GM12878 (cell line): ENCODE measurements at regions not wholly inside any gene's neighbourhood (a gene's known extent, or its start where the extent isn't known, plus 50 kb on each side); places are given as distances from the start of the nearest gene placed in this dataset.

Source experiments
- ATAC-seq: fragments of 200-7000 bp; cut with Tn5 transposase; 3 replicates; pipeline ENCODE4 v1.9.1; 2020; ENCODE audit warnings: mild to moderate bottlenecking, moderate library complexity
- BruUV-seq: library from RNA; stranded (reverse); fragments of 400-500 nt; replicated peaks from 2 replicates; lab custom pipeline; 2021; lab: Mats Ljungman, UMichigan
- CTCF ChIA-PET: fragments of 300-600 bp; sonication (Branson Sonifier 250); formaldehyde crosslinking; extraction: SDS; loops from one replicate; lab custom pipeline; 2021; ENCODE audit warnings: inconsistent platforms; lab: Yijun Ruan, JAX
- POLR2A ChIA-PET: fragments of 350-600 bp; formaldehyde crosslinking; extraction: SDS; loops from one replicate; lab custom pipeline; 2021; ENCODE audit warnings: inconsistent platforms; lab: Charles Lee
- RAD21 ChIA-PET: fragments of 300-600 bp; sonication (Branson Sonifier 250); formaldehyde crosslinking; loops from one replicate; lab custom pipeline; 2023; ENCODE audit warnings: antibody characterized with exemption; ENCODE audit not compliant: unreplicated experiment; lab: Charles Lee
- SMC1A ChIA-PET: fragments of 300-600 bp; sonication (Branson Sonifier 250); formaldehyde crosslinking; loops from one replicate; lab custom pipeline; 2023; ENCODE audit not compliant: unreplicated experiment, uncharacterized antibody; lab: Charles Lee
- DNase-seq: peaks from one replicate; pipeline ENCODE4 v3.0.0-alpha.2; 2011; ENCODE audit warnings: low read depth, low spot score
- FAIRE-seq: peaks from 3 replicates; lab custom pipeline; 2011; peaks lifted over from hg19 to GRCh38; lab: Jason Lieb, UNC
- H2AFZ ChIP-seq: 2 replicates; pipeline ENCODE4 v1.6.0; 2011; ENCODE audit warnings: low read depth, low read length, control low read depth; ENCODE audit not compliant: control insufficient read depth
- H3K27ac ChIP-seq: 2 replicates; pipeline ENCODE4 v1.5.1; 2011; ENCODE audit warnings: control low read depth; ENCODE audit not compliant: control insufficient read depth, insufficient read depth
- H3K27me3 ChIP-seq, 2 experiments: replicated peaks in 1 of 2; 2 replicates each; pipeline versions ENCODE4 v1.6.0 to v1.6.1; 2011; ENCODE audit warnings: low read length in 1 of 2; ENCODE audit not compliant: control insufficient read depth in 2 of 2, insufficient read depth in 2 of 2
- H3K36me3 ChIP-seq, 2 experiments: 2 replicates each; pipeline ENCODE4 v1.5.1; 2011; ENCODE audit warnings: low read length in 1 of 2; ENCODE audit not compliant: control insufficient read depth in 2 of 2, insufficient read depth in 2 of 2
- H3K4me1 ChIP-seq: 2 replicates; pipeline ENCODE4 v1.6.1; 2011; ENCODE audit warnings: mild to moderate bottlenecking, low read length, moderate library complexity, mixed read lengths; ENCODE audit not compliant: control insufficient read depth, insufficient read depth
- H3K4me2 ChIP-seq: 2 replicates; pipeline ENCODE4 v1.6.0; 2011; ENCODE audit warnings: control low read depth; ENCODE audit not compliant: control insufficient read depth, insufficient read depth
- H3K4me3 ChIP-seq: fragments of 200-600 bp; sonication (generic); 2 replicates; pipeline ENCODE4 v1.5.1; 2016
- H3K79me2 ChIP-seq: 2 replicates; pipeline ENCODE4 v1.6.0; 2011; ENCODE audit warnings: low read length; ENCODE audit not compliant: control insufficient read depth, insufficient read depth
- H3K9ac ChIP-seq: 2 replicates; pipeline ENCODE4 v1.8.0; 2011; ENCODE audit warnings: low read length, control low read depth, mixed read lengths; ENCODE audit not compliant: control insufficient read depth, insufficient read depth
- H3K9me3 ChIP-seq: replicated peaks from 3 replicates; pipeline ENCODE4 v1.5.1; 2011; ENCODE audit warnings: mild to moderate bottlenecking, low read length; ENCODE audit not compliant: control insufficient read depth, insufficient read depth
- H4K20me1 ChIP-seq: 2 replicates; pipeline ENCODE4 v1.6.0; 2011; ENCODE audit not compliant: control insufficient read depth, insufficient read depth
- CEBPB ChIP-seq, 2 experiments: fragments of 150-350 bp in 1 of 2; IDR thresholded peaks; 2 replicates each; pipeline ENCODE4 v1.6.1; 2012 to 2014; ENCODE audit warnings: low read depth in 2 of 2, low read length in 2 of 2, borderline replicate concordance in 1 of 2, inconsistent platforms in 1 of 2
- ELK1 ChIP-seq: IDR thresholded peaks from 2 replicates; pipeline ENCODE4 v1.6.1; 2012; ENCODE audit warnings: low read depth, low read length, improper control_type of control experiment
- NR2C2 ChIP-seq: IDR thresholded peaks from 2 replicates; pipeline ENCODE4 v1.6.1; 2011; ENCODE audit warnings: borderline replicate concordance, low read depth; ENCODE audit not compliant: control insufficient read depth, insufficient read length
- SP1 ChIP-seq: IDR thresholded peaks from one replicate; pipeline ENCODE4 v1.6.1; 2011; ENCODE audit warnings: low read depth, low read length
- SPI1 ChIP-seq: IDR thresholded peaks from 2 replicates; pipeline ENCODE4 v1.6.1; 2011; ENCODE audit warnings: low read depth, mild to moderate bottlenecking, low read length, moderate library complexity, borderline replicate concordance; ENCODE audit not compliant: insufficient read depth
- SREBF2 ChIP-seq: IDR thresholded peaks from 2 replicates; pipeline ENCODE4 v1.6.1; 2012; ENCODE audit warnings: mild to moderate bottlenecking, low read length
- SRF ChIP-seq, 2 experiments: IDR thresholded peaks; 2 replicates each; pipeline ENCODE4 v1.6.1; 2011; ENCODE audit warnings: low read depth in 2 of 2, low read length in 2 of 2, mild to moderate bottlenecking in 1 of 2, moderate library complexity in 1 of 2
- YY1 ChIP-seq: IDR thresholded peaks from 2 replicates; pipeline ENCODE4 v1.6.1; 2011; ENCODE audit warnings: low read depth, mild to moderate bottlenecking, low read length
- ZNF592 ChIP-seq: fragments of 450-650 bp; IDR thresholded peaks from 2 replicates; pipeline ENCODE4 v1.6.1; 2017; ENCODE audit warnings: mild to moderate bottlenecking, moderate library complexity
- WGBS: methylation state at CpG from one replicate; pipeline ENCODE4 v1.1.6; 2016; ENCODE audit warnings: low lambda C conversion rate; ENCODE audit not compliant: insufficient replicate concordance, insufficient coverage; ENCODE audit errors: missing lambda C conversion rate; 5-methylcytosine and 5-hydroxymethylcytosine counted together
- in situ Hi-C: fragments of 300-500 bp; cut with MboI; formaldehyde crosslinking; loops from 9 replicates; pipeline ENCODE4 v1.14.3; 2018; ENCODE audit warnings: mixed read lengths
- intact Hi-C: fragments of 100-400 bp; cut with micrococcal nuclease; formaldehyde crosslinking; loops from one replicate; pipeline ENCODE4 v1.14.2; 2022; ENCODE audit not compliant: unreplicated experiment
- TF ChIP-seq, protein P1 (sequence below): fragments of 450-650 bp; IDR thresholded peaks from 2 replicates; pipeline ENCODE4 v1.6.1; 2016; ENCODE audit warnings: mild to moderate bottlenecking, moderate library complexity, borderline replicate concordance
- TF ChIP-seq, protein P2 (sequence below): fragments of 150-350 bp; IDR thresholded peaks from 2 replicates; pipeline ENCODE4 v1.6.1; 2014; ENCODE audit warnings: mild to moderate bottlenecking, low read depth, low read length

GRCh38 chr20:51227744-51228143 lies 204.8 kb upstream of the KCNG1 start (continued):
- TF ChIP-seq ZNF592 = no peak

GRCh38 chr20:51223183-51223720 lies 200.3 kb upstream of the KCNG1 start:
- ChIA-PET CTCF (interaction anchor here (0.7 to 1.5 kb wide), 2 partner anchors 84 to 133 kb away, joined by 3 to 4 read pairs; no protein-coding TSS in a partner anchor), POLR2A (no interaction called here), RAD21 (no interaction called here), SMC1A (no interaction called here)
- FAIRE-seq = no peak
- in situ Hi-C loops = no loop called here
- Histone ChIP-seq H3K79me2 (no peaks in the 10 kb centered on the region), H3K36me3 (no peaks in the 10 kb centered on the region), H3K4me2 (no peak overlapping the region), H2AFZ (no peak overlapping the region), H4K20me1 (no peaks in the 10 kb centered on the region), H3K9ac (no peak overlapping the region), H3K27ac (no peak overlapping the region), H3K27me3 (peaks cover 0 to 5% of the 10 kb centered on the region in 2 experiments; a peak in 2 of 4 replicates), H3K4me3 (no peak overlapping the region), H3K4me1 (no peaks in the 10 kb centered on the region), H3K9me3 (no peaks in the 10 kb centered on the region)
- DNase-seq = no peak
- intact Hi-C loops = no loop called here
- no TSS peak for BruUV-seq
- no peak for ATAC-seq
- whole genome bisulfite sequencing = 47% methylated on average over 8 of the region's 8 CpGs
- TF ChIP-seq YY1 (no peak), CEBPB (IDR thresholded peaks at IDR 0.05; ENCODE audit: borderline replicate concordance in 1 of 2, low read depth in 2 of 2, low read length in 2 of 2) (no peak), ELK1 (no peak), SREBF2 (no peak), SPI1 (no peak), SRF (IDR thresholded peaks at IDR 0.05; ENCODE audit: low read depth in 2 of 2, low read length in 2 of 2) (no peak), SP1 (no peak), NR2C2 (no peak)
- TF ChIP-seq, protein P1, sequence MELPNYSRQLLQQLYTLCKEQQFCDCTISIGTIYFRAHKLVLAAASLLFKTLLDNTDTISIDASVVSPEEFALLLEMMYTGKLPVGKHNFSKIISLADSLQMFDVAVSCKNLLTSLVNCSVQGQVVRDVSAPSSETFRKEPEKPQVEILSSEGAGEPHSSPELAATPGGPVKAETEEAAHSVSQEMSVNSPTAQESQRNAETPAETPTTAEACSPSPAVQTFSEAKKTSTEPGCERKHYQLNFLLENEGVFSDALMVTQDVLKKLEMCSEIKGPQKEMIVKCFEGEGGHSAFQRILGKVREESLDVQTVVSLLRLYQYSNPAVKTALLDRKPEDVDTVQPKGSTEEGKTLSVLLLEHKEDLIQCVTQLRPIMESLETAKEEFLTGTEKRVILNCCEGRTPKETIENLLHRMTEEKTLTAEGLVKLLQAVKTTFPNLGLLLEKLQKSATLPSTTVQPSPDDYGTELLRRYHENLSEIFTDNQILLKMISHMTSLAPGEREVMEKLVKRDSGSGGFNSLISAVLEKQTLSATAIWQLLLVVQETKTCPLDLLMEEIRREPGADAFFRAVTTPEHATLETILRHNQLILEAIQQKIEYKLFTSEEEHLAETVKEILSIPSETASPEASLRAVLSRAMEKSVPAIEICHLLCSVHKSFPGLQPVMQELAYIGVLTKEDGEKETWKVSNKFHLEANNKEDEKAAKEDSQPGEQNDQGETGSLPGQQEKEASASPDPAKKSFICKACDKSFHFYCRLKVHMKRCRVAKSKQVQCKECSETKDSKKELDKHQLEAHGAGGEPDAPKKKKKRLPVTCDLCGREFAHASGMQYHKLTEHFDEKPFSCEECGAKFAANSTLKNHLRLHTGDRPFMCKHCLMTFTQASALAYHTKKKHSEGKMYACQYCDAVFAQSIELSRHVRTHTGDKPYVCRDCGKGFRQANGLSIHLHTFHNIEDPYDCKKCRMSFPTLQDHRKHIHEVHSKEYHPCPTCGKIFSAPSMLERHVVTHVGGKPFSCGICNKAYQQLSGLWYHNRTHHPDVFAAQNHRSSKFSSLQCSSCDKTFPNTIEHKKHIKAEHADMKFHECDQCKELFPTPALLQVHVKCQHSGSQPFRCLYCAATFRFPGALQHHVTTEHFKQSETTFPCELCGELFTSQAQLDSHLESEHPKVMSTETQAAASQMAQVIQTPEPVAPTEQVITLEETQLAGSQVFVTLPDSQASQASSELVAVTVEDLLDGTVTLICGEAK = no peak
- TF ChIP-seq, protein P2, sequence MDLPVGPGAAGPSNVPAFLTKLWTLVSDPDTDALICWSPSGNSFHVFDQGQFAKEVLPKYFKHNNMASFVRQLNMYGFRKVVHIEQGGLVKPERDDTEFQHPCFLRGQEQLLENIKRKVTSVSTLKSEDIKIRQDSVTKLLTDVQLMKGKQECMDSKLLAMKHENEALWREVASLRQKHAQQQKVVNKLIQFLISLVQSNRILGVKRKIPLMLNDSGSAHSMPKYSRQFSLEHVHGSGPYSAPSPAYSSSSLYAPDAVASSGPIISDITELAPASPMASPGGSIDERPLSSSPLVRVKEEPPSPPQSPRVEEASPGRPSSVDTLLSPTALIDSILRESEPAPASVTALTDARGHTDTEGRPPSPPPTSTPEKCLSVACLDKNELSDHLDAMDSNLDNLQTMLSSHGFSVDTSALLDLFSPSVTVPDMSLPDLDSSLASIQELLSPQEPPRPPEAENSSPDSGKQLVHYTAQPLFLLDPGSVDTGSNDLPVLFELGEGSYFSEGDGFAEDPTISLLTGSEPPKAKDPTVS = no peak
